ENCODE measurements at regions not wholly inside any gene's neighbourhood (a gene's known extent, or its start where the extent isn't known, plus 50 kb on each side); places are given as distances from the start of the nearest gene placed in this dataset.

DNA sequence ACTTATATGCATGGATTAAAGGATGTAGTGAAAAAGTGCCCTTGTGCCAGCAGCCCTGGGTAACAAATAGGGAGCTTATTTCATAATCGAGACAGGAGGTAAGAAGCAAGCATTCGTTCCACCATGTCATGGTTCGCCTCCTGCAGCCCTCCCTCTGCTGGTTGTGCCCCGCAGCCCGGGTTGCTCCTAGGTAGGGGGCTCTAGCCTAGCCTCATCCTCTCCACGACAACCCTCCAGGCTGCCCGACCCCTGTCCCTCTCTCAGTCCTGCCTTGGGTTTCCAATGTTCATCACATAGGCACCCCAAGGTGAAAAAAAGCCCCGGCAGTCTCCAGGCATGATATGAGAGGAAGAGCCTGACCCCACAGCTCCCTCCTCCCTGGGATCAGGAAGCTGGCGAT is 75.5 kb upstream of the SYNDIG1 start:
- H3K27me3 ChIP-seq (ENCODE audit: control insufficient read depth, insufficient read depth, low read length) = peaks cover 6% of the 10 kb centered on the region; the same call in 1 of the 2 replicates
- TF ChIP-seq POLR2AphosphoS5 (IDR thresholded peaks at IDR 0.05; ENCODE audit: low read depth, low read length) (no peak), TCF7L2 (IDR thresholded peaks at IDR 0.05; ENCODE audit: low read depth, low read length) (no peak), SIN3A (IDR thresholded peaks at IDR 0.05; ENCODE audit: borderline replicate concordance, insufficient read depth, low read depth, low read length) (no peak)
- TF ChIP-seq, protein P1, sequence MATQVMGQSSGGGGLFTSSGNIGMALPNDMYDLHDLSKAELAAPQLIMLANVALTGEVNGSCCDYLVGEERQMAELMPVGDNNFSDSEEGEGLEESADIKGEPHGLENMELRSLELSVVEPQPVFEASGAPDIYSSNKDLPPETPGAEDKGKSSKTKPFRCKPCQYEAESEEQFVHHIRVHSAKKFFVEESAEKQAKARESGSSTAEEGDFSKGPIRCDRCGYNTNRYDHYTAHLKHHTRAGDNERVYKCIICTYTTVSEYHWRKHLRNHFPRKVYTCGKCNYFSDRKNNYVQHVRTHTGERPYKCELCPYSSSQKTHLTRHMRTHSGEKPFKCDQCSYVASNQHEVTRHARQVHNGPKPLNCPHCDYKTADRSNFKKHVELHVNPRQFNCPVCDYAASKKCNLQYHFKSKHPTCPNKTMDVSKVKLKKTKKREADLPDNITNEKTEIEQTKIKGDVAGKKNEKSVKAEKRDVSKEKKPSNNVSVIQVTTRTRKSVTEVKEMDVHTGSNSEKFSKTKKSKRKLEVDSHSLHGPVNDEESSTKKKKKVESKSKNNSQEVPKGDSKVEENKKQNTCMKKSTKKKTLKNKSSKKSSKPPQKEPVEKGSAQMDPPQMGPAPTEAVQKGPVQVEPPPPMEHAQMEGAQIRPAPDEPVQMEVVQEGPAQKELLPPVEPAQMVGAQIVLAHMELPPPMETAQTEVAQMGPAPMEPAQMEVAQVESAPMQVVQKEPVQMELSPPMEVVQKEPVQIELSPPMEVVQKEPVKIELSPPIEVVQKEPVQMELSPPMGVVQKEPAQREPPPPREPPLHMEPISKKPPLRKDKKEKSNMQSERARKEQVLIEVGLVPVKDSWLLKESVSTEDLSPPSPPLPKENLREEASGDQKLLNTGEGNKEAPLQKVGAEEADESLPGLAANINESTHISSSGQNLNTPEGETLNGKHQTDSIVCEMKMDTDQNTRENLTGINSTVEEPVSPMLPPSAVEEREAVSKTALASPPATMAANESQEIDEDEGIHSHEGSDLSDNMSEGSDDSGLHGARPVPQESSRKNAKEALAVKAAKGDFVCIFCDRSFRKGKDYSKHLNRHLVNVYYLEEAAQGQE (IDR thresholded peaks at IDR 0.05; ENCODE audit: insufficient read depth in 1 of 2, low read depth in 2 of 2, low read length in 1 of 2) = no peak
- TF ChIP-seq, protein P2, sequence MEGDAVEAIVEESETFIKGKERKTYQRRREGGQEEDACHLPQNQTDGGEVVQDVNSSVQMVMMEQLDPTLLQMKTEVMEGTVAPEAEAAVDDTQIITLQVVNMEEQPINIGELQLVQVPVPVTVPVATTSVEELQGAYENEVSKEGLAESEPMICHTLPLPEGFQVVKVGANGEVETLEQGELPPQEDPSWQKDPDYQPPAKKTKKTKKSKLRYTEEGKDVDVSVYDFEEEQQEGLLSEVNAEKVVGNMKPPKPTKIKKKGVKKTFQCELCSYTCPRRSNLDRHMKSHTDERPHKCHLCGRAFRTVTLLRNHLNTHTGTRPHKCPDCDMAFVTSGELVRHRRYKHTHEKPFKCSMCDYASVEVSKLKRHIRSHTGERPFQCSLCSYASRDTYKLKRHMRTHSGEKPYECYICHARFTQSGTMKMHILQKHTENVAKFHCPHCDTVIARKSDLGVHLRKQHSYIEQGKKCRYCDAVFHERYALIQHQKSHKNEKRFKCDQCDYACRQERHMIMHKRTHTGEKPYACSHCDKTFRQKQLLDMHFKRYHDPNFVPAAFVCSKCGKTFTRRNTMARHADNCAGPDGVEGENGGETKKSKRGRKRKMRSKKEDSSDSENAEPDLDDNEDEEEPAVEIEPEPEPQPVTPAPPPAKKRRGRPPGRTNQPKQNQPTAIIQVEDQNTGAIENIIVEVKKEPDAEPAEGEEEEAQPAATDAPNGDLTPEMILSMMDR (IDR thresholded peaks at IDR 0.05) = no peak
- no peaks in the 10 kb centered on the region for H3K4me1 ChIP-seq (ENCODE audit: control insufficient read depth, insufficient read depth, low read length)
- no peak for DNase-seq (ENCODE audit: low read depth, low spot score)
- H3K9me3 ChIP-seq (ENCODE audit: control insufficient read depth, insufficient read depth, low read depth, low read length) = no peaks in the 10 kb centered on the region
- CTCF ChIA-PET = no interaction called here
- in situ Hi-C loops (cut with HindIII; ENCODE audit: low pct_unique_long_range_greater_than_20kb, low sequenced_read_pairs) = no loop called here
- no peak overlapping the region for H3K4me3 ChIP-seq (ENCODE audit: low read depth in 2 of 2, low read length in 2 of 2)
- H3K36me3 ChIP-seq (ENCODE audit: control insufficient read depth, insufficient read depth, low read length) = no peaks in the 10 kb centered on the region
- no peak overlapping the region for H3K27ac ChIP-seq (ENCODE audit: low read length)
- BruUV-seq (replicated peaks) = no TSS peak
- POLR2A ChIA-PET = no interaction called here
- ATAC-seq = no peak
- intact Hi-C loops (cut with micrococcal nuclease; ENCODE audit: unreplicated experiment) = no loop called here

DNA sequence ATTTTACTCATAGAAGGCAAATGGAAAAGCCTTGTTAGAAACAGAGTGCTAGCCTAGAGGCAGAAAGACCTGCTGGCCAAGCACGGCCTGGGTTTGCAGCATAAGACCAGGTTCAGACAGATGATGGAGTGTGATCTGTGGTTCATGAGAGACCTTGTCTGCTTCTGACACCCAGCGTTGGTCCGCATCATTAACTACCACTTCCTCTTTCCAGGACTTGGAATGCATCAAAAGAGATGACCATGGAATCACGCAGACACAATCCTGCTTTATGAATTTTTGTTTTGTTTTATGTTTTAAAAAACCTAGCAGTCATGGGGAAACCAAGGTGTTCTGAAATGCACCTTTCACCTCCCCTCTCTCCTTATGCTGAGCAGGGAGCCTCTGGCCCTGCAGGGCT is 76.8 kb upstream of the SYNDIG1 start:
- CTCF ChIA-PET = no interaction called here
- POLR2A ChIA-PET = no interaction called here
- DNase-seq (ENCODE audit: low read depth, low spot score) = no peak
- Histone ChIP-seq H3K4me3 (ENCODE audit: low read depth in 2 of 2, low read length in 2 of 2) (no peak overlapping the region), H3K27me3 (ENCODE audit: control insufficient read depth, insufficient read depth, low read length) (peaks cover 6% of the 10 kb centered on the region; the same call in 1 of the 2 replicates), H3K36me3 (ENCODE audit: control insufficient read depth, insufficient read depth, low read length) (no peaks in the 10 kb centered on the region), H3K9me3 (ENCODE audit: control insufficient read depth, insufficient read depth, low read depth, low read length) (no peaks in the 10 kb centered on the region), H3K4me1 (ENCODE audit: control insufficient read depth, insufficient read depth, low read length) (no peaks in the 10 kb centered on the region), H3K27ac (ENCODE audit: low read length) (no peak overlapping the region)
- TF ChIP-seq TCF7L2 (IDR thresholded peaks at IDR 0.05; ENCODE audit: low read depth, low read length) = no peak
- TF ChIP-seq, protein P1 (IDR thresholded peaks at IDR 0.05; ENCODE audit: insufficient read depth in 1 of 2, low read depth in 2 of 2, low read length in 1 of 2) = no peak
- no peak for TF ChIP-seq SIN3A (IDR thresholded peaks at IDR 0.05; ENCODE audit: borderline replicate concordance, insufficient read depth, low read depth, low read length)
- TF ChIP-seq, protein P2 (IDR thresholded peaks at IDR 0.05) = no peak
- no peak for TF ChIP-seq POLR2AphosphoS5 (IDR thresholded peaks at IDR 0.05; ENCODE audit: low read depth, low read length)
- in situ Hi-C loops (cut with HindIII; ENCODE audit: low pct_unique_long_range_greater_than_20kb, low sequenced_read_pairs) (no loop called here), intact Hi-C loops (cut with micrococcal nuclease; ENCODE audit: unreplicated experiment) (no loop called here)
- ATAC-seq = no peak
- no TSS peak for BruUV-seq (replicated peaks)
